SH-SY5Y (cell line): ENCODE measurements at regions not wholly inside any gene's neighbourhood (a gene's known extent, or its start where the extent isn't known, plus 50 kb on each side); places are given as distances from the start of the nearest gene placed in this dataset.

Experiments used
- GATA2 ChIP-seq: IDR thresholded peaks from 2 replicates; pipeline ENCODE4 v1.6.1; 2011; ENCODE audit warnings: mild to moderate bottlenecking, low read depth, low read length
- GATA3 ChIP-seq: IDR thresholded peaks from 2 replicates; pipeline ENCODE4 v1.6.1; 2011; ENCODE audit warnings: low read depth, mild to moderate bottlenecking, low read length, moderate library complexity

DNA sequence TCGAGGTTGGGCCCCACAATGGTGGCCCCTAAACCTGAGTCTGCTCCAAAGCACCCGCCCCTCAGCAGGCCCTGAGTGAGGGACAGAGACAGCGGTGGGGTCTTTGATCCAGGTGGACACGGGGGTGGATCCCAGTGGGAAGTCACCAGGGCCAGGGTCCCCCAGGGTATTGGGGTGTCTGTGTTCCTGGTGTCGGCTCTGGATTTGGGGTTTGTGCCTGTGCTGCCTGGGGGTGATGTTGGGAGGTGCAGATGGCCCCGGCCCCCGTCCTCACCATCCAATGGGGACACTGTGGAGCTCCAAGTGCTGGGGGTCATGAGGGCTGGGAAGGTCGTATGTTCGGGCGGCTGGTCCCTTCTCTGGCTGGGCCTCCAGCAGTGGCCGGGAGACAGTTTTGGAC, 354.2 kb downstream of the TMEM121 start:
- TF ChIP-seq GATA3 (no peak), GATA2 (no peak)

DNA sequence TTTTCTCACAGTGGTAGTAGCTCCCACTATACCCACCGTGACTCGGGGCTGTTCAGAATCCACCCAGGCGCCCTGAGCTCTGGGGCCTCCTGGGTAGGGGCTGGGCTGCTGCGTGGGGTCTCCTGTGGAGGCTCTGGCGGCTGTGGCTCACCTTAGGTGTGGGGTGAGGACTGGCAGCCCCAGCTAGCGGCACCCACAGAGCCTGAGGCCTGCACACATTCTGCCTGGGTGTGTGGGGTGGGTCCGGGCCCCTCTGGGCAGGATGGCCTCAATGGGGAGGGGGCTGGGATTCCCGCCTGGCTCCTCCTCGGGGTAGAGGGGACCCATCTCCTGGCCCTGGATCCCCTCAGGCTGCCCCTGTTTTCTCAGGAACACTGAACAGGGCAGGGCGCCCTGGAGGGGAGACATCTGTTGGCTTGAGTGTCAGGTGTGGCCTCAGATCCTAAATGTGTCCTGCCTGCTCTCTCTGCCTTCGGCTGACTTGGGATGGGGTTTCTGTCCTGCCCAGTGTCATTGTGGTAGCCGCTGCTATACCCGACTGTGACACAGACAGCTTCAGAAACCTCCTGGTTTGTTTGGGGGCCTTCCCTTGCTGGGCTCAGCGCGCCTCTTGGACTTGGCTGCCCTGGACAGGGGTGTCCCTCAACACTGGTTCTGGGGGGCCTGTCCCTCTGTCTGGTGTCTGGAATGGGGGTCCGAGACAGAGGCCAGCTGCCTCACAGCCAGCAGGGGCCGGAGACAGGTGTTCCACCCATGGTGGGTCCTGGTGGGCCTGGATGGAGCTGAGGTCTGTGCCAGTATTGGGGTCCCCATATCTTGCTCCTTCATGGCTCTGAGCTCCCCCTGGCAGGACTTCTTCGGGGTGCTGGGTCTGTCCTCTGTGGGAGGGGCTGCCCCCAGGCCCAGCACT, 354.9 kb downstream of the TMEM121 start:
- TF ChIP-seq GATA3 (no peak), GATA2 (no peak)

DNA sequence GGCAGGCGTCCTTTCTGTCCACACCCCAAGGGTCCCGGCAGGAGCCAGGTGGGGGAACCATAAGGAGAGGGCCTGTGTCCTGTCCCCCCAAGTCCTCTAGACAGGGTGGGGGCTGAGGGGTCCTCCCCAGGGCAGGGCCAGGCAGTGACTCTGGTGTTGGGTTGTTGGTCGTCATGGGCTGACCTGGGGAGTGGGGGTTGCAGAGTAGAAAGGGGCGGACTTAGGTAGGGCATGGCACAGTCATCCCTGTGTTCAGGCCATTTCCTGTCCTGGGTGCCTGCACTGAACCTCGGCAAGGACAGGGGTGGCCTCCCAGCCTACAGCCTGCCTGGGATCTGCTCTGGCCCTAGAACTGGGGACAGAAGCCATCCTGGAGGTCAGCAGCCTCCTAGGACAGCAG, 356.2 kb downstream of the TMEM121 start:
- TF ChIP-seq GATA2 (no peak), GATA3 (no peak)

GRCh38 chr14:105883066-105884005, 357.0 kb downstream of the TMEM121 start:
- no peak for TF ChIP-seq GATA2
- no peak for TF ChIP-seq GATA3

DNA sequence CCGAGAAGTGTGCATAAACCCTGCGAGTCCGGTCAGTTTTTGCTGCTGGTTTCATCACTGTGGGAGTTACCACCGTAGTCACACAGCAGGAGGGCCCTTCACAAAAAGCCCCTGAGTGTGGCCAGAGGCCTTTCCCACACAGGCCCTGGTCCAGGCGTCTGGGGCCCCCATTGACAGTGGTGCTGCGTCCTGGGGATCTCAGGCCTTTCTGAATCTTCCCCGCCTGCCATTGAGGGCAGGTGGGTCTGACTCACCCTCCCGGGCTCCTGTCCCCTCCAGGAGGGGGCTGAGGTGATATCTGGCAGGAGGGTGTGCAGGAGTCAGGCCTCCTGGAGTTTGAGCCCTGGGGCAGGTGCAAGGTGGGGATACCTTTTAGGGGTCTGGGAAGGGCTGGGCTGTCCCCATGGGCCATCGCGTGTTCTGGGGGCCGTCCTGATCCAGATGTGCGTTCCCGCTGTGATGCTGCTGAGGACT, 358.5 kb downstream of the TMEM121 start:
- TF ChIP-seq GATA3 (no peak), GATA2 (no peak)

- TF ChIP-seq GATA2 (no peak), GATA3 (no peak)
These were observed 359.4 kb downstream of the TMEM121 start for GRCh38 chr14:105885561-105886320.

DNA sequence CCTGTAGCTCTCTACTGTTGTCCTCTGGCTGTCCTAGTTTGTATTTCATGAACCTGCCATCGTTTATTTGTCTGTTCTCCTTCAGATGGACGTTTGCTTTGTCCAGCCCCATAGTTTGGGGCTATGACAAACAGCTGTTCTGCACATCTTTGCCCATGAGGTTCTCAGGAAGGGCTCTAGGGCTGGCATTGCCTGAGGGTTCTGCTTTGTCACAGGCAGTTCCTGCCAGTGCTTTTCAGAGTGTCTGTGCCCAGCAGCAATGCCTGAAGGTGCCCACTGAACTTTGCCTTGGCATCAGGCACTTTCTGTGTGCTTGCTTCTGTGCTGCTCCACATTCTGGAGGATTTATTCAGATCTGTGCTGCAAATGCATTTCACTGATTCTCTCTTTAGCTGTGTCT, 361.3 kb downstream of the TMEM121 start:
- no peak for TF ChIP-seq GATA2
- no peak for TF ChIP-seq GATA3

DNA sequence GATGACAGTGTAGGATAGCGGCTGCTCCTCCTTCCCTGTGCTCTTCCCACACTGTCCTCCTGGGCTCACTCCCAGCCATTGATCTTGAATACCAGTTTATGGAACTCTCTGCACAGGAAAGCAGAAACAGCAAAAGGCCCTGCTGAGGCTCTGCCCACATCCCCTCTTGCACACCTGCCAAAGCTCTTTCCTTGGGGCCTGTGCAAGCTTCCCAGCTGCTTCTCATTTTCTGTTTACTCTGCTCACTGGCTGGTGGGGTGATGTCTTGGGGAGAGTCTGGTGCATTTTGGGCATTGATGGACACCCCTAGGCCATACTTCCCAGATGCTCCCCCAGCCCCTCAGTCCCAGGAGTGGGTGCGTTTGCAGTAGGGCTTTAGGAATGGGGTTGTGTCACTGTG, 361.8 kb downstream of the TMEM121 start:
- TF ChIP-seq GATA3 (no peak), GATA2 (no peak)

- TF ChIP-seq GATA3 (no peak), GATA2 (no peak)
These were observed 362.6 kb downstream of the TMEM121 start for GRCh38 chr14:105888784-105889665.

DNA sequence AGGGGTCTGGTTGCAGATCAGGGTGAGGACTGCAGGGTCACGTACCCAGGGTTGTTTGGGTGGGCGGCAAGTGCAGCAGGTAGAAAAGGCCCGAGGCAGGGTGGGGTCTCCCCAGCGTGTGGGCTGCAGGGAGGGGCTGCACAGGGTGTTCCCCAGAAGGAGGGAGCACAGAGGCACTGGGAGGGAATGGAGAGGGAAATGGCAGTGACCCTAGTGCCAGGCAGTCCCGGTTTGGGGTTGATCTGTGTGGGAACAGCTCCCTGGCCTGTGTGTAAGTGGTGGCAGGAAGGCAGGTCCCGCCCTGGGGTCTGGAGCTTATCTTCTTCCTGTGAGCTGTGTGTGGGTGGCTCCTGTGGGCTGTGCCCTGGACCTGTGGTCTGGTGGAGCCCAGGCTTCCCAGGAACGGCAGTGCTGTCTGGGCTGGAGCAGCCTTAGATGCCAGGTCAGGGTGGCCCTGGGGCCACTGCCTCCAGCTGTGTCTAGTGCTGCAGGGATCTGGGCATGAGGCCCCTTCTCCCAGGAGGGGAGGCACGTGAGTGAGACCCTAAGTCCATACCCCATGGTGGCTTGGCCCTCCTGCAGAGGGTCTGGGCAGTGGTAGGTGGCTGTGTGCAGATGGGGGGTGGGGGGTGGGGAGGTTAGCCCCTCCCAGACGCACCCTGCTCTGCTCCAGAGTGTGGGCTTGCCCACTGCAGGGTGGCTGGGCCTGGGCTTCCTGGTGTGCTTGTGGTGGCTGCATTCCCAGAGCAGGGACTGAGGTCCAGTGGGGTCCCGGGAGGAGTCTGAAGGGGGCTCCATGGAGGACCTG, 363.5 kb downstream of the TMEM121 start:
- TF ChIP-seq GATA3 (no peak), GATA2 (peak; percentile 37; the same call in 1 of the 2 replicates)

DNA sequence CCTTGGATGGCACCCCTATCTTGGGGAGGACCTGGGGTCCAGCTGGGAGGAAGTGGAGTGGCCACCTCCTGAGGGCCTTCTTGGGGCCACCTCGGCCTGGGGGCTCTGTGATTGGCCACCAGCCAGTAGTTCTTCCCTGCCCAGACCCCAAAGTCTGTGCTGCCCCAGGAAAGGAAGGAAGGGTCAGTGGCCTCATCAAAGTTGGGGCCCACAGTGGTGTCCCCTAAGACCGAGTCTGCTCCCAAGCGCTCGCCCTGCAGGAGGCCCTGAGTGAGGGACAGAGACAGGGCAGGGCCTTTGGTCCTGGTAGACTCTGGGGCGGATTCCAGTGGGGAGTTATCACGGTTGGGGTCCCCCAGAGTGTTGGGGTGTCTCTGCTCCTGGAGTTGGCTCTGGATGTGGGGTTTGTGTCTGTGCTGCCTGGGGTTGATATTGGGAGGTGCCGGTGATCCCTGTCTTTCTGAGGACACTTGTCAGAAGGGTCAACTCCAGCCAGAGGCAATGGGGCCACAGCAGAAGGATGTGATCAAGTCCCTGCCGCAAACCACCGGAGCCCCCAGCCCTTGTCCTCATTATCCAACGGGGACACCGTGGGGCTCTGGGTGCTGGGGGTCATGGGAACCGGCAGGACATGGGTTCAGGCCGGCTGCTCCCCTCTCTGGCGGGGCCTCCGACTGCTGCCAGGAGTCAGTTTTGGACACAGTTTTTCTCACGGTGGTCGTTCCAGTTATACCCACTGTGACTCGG, 364.3 kb downstream of the TMEM121 start:
- TF ChIP-seq GATA2 (no peak), GATA3 (no peak)

- no peak for TF ChIP-seq GATA2
- no peak for TF ChIP-seq GATA3
These were observed 364.8 kb downstream of the TMEM121 start for GRCh38 chr14:105891221-105891602.
